Stimulated activated CD8-positive, alpha-beta memory T cell treated with anti-CD3 and anti-CD28 coated beads, Interleukin-7, amount 100 ng/mL, for 48 hours (primary cell): ENCODE measurements at regions not wholly inside any gene's neighbourhood (a gene's known extent, or its start where the extent isn't known, plus 50 kb on each side); places are given as distances from the start of the nearest gene placed in this dataset.
"Not testable (repeated sequence)": the region's sequence is repeated elsewhere in the genome, so short reads cannot be mapped to it uniquely, and the experiment has no call there.

ENCODE experiments used
- DNase-seq, 2 donors: peaks; one replicate each; pipeline ENCODE4 v3.0.0-alpha.2; 2020; ENCODE audit warnings: low read depth in 1 of 2; ENCODE audit errors: extremely low read depth in 1 of 2

DNA sequence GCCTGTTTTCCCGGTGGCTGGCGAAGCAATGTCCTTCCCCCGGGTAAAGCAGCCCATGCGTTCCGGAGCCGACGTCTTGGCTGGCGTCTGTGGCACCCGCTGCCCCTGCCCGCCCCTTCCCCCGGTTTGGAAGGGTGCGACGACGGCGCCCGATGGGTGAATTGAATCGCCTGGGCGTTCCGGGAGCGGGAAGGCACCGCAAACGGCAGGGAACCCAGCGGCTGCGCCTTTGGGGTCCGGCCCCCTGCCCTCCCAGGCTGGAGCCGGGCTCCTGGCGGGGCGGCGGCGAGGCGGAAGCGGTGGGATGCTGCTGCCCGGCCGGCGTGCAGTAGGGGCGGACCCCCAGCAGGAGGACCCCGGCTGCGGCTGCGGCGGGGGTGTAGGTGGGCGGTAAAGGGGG, 123.6 kb upstream of the RHOU start:
- DNase-seq = not testable (repeated sequence)

DNA sequence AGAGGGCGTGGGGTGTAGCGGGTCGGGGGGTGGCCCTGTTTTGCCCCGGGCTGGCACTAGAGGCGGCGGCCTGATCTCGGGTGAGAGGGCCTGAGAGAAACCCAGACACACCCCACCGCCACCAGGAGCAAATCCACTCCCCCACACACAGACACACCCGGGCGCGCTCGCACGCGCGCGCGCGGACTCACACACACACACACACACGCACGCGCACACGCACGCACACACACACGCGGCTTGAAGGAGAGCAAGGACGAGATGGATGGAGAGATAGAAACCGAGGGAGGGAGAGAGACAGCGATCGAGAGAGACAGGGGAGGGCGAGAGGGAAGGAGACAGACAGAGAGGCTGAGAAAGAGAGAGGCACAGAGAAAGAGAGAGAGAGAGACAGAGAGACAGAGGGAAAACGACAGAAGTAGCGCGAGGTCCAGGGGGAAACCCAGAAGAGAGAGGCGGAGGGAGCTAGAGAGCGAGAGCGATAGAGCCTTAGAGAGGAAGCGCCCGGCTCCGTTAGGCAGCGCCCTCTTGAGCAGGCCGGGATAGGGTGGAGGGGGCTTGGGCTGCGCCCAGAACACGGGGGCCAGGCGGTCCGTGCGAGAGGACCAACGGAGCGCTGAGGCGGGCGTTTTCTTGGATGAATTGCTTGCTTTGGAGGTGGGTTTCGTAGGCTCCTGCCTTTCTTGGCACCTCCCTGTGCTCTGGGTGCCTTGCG, 113.1 kb upstream of the RHOU start:
- not testable (repeated sequence) for DNase-seq

- DNase-seq = not testable (repeated sequence)
Observed at GRCh38 chr1:228626481-228626880, 108.8 kb upstream of the RHOU start.

GRCh38 chr1:228632858-228633257, 102.4 kb upstream of the RHOU start:
- DNase-seq = not testable (repeated sequence)

DNA sequence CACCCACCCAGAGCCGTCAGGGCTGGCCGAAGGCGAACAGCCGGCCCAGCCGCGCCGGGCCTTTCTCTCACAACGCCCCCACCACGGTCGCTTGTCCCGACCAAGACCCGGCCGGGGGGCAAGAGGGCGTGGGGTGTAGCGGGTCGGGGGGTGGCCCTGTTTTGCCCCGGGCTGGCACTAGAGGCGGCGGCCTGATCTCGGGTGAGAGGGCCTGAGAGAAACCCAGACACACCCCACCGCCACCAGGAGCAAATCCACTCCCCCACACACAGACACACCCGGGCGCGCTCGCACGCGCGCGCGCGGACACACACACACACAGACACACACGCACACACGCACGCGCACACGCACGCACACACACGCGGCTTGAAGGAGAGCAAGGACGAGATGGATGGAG, 100.0 kb upstream of the RHOU start:
- DNase-seq = peak in 1 of 2 donors; percentile 21

- DNase-seq = not testable (repeated sequence)
Observed at GRCh38 chr1:228637529-228637928, 97.8 kb upstream of the RHOU start.

DNA sequence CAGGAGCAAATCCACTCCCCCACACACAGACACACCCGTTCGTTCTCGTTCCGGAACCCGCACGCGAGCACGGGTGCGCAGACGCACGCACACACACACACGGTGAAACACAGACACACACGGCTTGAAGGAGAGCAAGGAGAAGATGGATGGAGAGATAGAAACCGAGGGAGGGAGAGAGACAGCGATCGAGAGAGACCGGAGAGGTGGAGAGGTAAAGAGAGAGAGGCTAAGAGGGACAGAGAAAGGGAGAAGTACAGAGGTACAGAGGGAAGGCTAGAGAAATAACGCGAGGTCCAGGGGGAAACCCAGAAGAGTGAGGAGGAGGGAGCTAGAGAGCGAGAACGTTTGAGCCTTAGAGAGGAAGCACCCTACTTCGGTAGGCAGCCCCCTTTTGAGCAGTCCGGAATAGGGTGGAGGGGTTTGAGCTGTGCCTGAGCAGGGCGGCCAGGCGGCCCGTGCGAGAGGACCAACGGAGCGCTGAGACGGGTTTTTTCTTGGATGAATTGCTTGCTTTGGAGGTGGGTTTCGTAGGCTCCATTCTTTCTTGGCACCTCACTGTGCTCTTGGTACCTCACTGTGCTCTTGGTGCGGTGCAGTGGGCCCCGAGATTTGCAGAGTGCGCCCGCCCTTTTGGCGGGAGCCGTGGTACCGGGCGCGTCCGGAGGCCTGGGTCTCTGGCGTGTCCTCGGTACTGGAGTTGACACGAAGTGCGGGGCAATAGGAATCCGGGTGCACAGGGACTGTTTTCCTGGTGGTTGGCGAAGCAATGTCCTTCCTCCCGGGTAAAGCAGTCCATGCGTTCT, 88.4 kb upstream of the RHOU start:
- peak in 1 of 2 donors; percentile 28 for DNase-seq

- DNase-seq = no peak
Observed at GRCh38 chr1:228647523-228648444, 87.5 kb upstream of the RHOU start.

GRCh38 chr1:228648647-228649383, 86.5 kb upstream of the RHOU start:
- no peak for DNase-seq

GRCh38 chr1:228650141-228650540, 85.1 kb upstream of the RHOU start:
- no peak for DNase-seq

GRCh38 chr1:228650946-228651345, 84.3 kb upstream of the RHOU start:
- no peak for DNase-seq

GRCh38 chr1:228652116-228652515, 83.2 kb upstream of the RHOU start:
- DNase-seq = no peak

- DNase-seq = not testable (repeated sequence)
Observed at GRCh38 chr1:228653057-228653456, 82.2 kb upstream of the RHOU start.

GRCh38 chr1:228653748-228654147, 81.5 kb upstream of the RHOU start:
- DNase-seq = no peak

DNA sequence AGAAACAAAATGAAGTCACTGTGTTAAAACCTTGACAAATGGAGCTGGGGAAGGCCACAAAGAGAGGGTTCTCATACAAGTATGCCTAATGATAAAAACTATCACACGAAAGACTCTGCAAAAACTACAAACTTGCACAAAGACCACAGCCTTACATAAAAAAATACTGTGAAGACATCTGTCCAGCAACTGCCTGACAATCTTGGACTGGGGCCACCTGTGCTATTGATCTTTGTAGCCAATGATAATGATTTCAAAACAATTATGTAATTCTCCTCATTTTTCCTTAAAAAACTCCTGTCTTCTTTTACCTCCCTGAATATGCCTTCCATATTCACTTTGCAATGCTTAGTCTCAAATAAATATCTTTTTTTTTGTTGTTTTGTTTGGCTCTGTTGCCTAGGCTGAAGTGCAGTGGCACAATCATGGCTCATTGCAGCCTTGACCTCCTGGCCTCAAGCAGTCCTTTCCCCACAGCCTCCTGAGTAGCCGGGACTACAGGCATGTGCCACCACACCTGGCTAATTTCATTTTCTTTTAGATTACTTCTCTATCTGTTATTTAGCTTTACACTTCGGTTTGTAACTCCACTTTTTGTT, 79.4 kb upstream of the RHOU start:
- no peak for DNase-seq

DNA sequence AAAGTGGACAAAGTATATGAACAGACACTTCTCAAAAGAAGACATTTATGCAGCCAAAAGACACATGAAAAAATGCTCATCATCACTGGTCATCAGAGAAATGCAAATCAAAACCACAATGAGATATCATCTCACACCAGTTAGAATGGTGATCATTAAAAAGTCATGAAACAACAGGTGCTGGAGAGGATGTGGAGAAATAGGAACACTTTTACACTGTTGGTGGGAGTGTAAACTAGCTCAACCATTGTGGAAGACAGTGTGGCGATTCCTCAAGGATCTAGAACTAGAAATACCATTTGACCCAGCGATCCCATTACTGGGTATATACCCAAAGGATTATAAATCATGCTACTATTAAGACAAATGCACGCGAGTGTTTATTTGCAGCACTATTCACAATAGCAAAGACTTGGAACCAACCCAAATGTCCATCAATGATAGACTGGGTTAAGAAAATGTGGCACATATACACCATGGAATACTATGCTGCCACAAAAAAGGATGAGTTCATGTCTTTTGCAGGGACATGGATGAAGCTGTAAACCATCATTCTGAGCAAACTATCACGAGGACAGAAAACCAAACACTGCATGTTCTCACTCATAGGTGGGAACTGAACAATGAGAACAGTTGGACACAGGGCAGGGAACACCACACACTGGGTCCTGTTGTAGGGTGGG, 73.1 kb upstream of the RHOU start:
- DNase-seq = not testable (repeated sequence)

GRCh38 chr1:228664399-228664914, 70.8 kb upstream of the RHOU start:
- DNase-seq = peak; percentile 28 to 47

DNA sequence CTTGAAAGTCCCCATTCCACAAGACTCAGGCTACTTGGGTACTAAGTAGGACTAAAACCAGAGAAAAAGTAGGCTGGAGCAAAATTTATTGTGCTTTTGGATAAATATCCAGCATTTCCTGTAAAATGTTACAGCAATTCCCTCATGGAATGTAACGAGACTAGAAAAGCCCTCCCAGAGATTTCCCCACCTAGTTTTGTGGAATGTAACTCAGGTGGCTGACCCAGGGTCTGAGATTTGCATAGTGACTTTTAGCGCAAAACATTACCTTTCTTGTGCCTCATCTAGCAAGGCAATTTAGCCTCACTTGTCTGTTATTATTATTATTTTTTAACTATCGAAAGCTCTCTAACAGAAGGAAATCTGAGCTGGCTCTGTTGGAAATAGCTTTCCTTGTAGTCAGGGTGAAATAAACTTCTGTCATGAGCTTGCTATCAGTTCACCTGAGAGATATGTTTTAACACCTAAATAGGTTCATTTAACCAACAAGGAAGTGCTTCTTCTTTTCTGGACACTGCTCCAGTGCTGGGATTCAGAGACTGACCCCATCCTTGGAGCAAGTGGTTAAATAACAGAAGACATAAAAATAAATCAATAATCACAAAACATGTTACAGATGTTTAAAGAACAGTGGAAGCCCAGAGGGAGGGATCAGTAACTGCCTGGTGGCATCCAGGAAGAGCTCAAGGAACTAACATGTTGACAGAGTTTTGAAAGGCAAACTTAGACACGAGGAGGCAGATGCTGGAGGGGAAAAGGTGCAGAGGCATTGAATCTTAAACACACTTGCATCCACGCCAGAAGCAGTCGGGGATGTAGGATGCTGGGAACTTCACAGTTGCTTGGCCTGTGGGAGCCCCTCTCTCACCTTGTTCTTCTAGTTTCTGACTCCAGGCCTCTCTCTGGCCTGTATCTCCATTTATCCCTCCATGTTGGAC, 68.3 kb upstream of the RHOU start:
- DNase-seq = no peak
